GM18951 (cell line): ENCODE measurements at regions not wholly inside any gene's neighbourhood (a gene's known extent, or its start where the extent isn't known, plus 50 kb on each side); places are given as distances from the start of the nearest gene placed in this dataset.

Experiments used
- POLR2A ChIP-seq: IDR thresholded peaks from 4 replicates; pipeline ENCODE4 v1.6.1; 2011; ENCODE audit warnings: mild to moderate bottlenecking; ENCODE audit not compliant: insufficient read length, insufficient read depth; ENCODE audit errors: extremely low read depth
- in situ Hi-C: fragments of 300-500 bp; cut with MboI; formaldehyde crosslinking; loops from one replicate; pipeline ENCODE4 v1.12.0; 2022; ENCODE audit warnings: low sequenced_read_pairs, mixed read lengths, inconsistent platforms; ENCODE audit not compliant: unreplicated experiment

DNA sequence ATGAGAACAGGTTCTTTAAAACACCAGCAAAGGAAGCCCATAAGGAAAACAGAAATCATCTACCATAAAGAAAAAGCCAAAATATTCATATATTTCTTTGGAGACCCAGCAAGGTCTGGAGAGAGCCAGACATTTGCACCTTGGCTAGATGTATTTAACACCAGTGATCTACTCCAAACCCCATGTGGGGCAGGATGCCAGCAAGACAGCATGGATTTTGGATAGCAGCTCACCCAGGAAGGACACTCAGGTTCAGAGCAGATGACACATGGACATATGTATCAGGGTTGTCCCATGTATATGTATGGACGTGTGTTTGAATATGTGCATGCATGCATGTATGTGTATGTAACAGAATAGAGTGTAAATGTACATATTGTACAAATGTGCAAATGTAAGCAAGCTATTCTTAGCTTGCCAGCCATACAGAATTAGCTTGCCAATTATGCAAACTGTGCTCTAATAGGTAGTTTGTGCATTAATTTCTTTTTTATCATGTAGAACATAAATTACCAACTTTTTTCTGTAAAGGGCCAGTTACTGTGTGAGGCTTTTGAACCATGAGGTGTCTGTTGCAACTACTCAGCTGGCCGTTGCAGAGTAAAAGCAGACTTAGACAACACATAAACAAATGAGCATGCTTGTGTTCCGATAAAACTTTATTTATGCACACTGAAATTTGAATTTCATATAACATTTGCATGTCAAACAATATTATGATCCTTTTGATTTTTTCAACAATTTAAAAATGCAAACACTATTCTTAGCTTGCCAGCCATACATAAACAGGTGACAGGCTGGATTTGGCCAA lies 73.5 kb upstream of the KAZN start:
- no peak for TF ChIP-seq POLR2A
- in situ Hi-C loops = no loop called here

DNA sequence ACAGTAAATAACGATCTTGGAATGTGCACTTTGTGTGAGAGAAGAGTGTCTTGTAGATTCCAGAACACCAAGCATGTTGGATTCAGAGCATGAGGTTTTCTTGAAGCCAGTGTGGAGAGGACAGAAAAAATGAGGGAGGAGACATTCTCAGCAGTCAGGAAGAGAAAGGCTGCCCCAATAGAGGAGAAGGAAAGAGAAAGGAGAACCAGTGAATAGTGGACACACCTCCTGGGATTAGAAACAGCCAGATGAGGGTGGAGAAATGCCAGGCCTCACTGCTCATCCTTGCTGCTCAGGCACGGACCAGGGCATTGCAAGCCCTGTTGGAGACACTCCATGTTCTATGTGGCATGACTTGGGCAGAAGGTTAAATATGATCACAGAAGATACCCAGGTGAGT lies 69.0 kb upstream of the KAZN start:
- in situ Hi-C loops = no loop called here
- TF ChIP-seq POLR2A = no peak

DNA sequence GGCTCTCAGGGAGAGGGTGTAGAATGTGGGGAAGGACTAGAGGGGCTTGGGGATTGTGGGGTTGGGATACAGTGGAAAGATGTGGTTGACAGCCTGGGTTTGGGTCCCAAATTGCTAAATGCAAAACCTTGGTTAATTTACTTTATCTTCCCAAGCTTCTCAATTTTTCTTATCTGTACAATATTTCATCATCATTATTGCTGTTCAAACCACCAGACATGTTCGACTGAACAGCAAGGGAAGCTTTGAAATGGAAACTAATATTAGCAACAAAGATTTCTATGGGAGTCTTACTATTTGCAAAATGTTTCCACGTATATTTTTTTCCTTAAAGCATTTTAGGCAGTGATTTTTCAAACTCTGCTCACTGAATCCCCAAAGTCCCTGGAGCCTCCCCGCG lies 67.0 kb upstream of the KAZN start:
- in situ Hi-C loops = no loop called here
- TF ChIP-seq POLR2A = no peak

DNA sequence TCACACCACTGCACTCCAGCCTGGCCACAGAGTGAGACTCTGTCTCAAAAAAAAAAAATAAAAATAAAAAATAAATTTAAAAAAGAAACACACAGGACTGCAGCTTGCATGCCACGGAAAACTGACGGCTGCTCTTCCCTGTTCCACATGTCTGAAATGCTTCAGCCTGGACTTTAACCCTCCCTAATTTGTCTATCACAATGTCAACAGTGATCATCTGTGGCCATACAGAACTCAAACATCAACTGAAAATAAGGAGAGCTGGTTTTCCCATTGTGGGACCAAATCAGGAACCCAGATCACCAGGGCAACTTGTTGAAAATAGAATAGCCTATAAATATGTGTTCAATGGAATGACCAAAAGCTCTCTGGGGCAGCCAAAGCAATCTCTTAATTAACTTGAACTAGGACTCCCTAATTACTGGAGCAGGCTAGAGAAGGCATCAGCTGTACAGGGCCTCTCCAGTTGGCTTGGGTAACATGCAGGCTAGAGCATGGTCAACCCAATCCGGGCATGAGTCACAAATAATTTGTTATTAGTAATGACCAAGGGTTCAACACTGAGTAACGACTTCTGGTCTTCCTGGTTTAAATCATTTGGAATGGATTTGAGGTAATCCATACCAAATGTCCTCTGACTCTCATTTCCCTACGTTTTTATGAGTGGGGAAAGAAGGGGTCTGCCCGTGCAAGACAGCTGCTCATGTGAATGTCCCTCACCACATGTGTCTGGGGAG lies 62.7 kb upstream of the KAZN start:
- in situ Hi-C loops = no loop called here
- no peak for TF ChIP-seq POLR2A

DNA sequence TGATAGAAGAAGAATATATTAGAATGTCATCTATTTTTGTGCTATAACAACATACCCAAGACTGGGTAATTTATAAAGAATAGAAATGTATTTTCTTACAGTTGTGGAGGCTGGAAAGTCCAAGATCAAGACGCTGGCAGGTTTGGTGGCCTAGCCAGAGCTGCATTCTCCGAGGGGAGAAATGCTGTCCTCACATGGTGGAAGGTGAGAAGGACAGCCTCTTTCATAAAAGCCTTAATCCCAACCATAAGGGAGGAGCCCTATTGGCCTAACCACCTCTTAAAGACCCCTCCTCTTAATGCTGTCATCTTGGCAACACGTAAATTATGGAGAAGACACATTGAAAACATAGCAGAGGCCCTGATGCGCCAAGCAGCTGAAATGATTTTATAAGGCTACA lies 60.1 kb upstream of the KAZN start:
- TF ChIP-seq POLR2A = no peak
- in situ Hi-C loops = no loop called here

DNA sequence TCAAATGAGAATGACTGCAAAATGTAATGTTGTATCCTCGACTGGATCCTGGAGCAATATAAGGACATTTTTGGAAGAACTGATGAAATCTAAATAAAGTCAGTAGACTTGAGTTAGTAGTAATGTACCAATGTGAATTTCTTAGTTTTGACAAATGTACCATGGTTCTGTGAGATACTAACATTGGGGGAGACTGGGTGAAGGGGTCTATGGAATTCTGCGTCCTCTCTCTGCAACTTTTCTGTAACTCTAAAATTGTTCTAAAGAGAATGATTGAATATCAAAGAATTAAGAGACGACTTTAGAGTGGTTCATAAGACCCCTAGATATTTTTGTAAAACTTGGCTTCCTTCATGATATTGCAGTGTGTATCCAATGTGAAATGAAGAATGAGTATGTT lies 59.2 kb upstream of the KAZN start:
- in situ Hi-C loops = no loop called here

DNA sequence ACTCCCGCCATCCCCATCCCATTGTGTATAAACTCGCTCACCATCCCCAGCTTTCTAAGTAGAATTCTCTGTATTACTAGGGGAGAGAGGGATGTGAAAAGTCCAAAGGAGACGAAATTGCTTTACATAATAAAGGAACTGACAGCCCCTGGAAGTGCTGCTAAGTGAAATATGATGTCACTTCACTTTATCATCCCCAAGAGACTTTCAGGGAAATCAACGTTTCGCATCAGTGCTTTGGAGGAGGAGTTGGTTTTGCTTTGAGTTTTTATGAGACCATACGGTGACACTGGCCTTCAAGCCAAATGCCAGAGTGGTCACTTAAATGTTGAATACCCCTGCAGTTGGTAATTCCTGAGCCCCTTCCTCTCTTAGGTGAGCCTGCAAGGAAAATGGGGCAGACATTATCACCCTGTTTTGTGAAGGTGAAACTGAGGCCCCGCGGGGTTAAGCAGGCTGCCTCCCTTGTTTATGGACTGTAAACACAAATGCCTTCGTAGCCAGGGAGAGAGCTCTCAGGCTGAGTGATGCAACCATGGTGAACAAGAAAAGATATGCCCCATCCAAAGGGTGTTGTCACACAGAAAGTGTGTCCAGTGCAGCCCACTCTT lies 58.4 kb upstream of the KAZN start:
- in situ Hi-C loops = no loop called here
- no peak for TF ChIP-seq POLR2A

More for the DNA sequence above, 59.2 kb upstream of the KAZN start:
- TF ChIP-seq POLR2A = no peak

DNA sequence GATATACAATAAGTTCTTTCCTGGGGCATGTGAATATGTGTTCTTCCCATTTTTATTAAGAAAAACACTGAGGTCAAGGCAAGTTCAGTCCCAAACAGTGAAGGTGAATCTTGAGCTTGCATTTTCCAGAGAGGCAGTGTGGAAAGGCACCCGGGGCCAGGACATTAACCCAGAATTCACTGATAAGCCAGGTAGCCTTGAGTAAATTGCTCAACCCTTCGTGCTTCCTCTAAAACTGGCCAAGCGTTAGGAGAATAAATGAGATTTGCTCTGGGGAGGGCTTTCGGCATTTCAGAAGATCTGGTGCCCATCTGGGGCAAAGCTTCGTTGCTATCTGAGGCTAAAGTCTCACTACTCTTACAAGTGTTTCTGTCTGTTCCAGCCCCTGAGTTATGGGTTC lies 57.1 kb upstream of the KAZN start:
- no peak for TF ChIP-seq POLR2A
- in situ Hi-C loops = no loop called here

DNA sequence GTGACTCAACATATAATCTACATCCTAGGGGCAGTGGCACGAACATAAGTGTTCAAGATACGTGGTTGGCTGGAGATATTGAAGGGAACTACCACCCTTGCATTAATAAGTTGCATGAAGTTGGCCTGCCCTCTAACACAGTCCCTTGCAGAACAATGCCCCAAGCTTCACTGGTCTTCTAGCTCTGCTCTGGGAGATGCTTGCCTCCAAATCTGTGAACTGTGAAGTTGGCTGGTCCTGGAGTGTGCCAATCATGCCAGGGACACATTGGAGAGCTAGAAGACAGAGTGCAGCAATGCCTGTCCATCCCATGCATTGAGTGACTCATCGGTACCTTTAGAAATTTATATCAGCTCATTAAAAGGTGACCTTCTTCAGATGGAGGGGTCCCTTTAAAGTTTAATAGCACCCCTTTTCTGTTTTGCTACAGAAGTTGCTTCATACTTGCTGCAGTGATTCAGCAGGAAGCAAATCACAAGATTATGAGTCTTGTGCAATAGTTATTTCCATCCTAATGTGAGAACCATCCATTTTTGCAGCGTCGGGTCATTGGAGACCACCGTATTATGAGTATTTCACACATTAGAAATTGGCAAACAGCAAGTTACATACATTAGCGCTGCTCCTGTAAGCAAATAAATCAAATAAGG lies 55.2 kb upstream of the KAZN start:
- no peak for TF ChIP-seq POLR2A
- in situ Hi-C loops = no loop called here

DNA sequence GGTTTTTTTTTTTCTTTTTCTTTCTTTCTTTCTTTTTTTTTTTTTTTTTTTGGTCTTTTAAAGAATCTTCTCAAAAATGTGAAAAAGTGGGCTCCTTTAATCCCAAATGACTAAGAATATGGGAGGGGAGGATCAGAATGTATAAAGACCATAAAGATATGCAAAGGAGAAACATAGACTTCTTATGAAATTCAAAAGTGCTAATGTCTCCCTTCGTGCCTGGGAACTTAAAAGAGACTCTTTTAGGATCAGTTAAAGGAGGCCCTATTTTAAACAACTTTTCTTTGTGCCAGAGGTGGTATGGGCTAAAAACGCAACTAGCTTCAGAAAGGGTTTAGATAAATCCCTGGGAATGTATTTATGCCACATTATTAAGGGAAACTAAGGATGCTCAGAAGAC lies 54.2 kb upstream of the KAZN start:
- TF ChIP-seq POLR2A = no peak
- in situ Hi-C loops = no loop called here

DNA sequence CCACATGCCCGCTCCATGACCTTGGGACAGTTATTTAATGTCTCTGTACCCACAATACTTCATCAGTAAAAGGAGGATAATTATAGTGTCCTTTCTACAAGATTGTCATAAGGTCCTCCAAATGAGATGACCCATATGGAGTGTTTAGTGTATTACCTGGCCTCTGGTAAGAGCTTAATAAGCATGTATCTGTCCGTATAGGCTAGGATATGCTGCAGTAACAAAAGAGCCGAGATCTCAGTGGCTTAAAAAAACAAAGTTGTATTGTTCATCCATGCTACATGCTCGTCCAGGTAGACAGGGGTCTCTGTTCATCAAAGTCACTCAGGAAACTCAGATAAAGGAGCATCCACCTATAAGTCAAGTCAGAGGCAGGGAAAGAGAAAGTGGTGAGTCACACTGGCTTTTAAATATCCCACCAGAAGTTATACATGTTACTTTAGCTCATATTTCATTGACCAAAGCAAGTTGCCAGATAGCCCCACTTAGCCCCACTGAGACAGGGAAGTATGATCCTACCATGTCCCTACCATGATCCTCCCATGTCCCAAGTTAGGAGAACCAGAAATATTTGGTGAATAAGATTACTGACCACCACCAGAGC lies 53.0 kb upstream of the KAZN start:
- TF ChIP-seq POLR2A = no peak
- in situ Hi-C loops = no loop called here

DNA sequence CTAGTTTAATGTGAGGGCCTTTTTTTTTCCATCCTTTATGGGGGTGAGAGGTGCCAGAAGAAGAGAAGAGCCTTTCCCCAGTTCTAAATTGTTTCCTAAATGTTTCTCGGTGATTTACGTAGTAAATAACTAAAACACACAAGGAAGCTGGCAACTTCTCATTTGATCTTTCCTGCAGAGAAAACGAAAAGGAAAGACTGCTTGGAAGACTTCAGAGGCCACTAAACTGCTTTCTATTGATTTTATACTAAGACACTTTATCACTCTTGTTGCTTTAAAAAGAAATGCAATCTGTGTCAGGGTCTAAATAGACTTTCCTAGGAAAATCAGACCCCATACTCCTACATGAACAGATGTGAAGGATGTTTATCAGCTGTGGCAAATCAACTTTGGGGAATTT lies 52.1 kb upstream of the KAZN start:
- no peak for TF ChIP-seq POLR2A
- in situ Hi-C loops = no loop called here
